ENCODE measurements at regions not wholly inside any gene's neighbourhood (a gene's known extent, or its start where the extent isn't known, plus 50 kb on each side); places are given as distances from the start of the nearest gene placed in this dataset.

- TF ChIP-seq CTCF (IDR thresholded peaks at IDR 0.05) (no peak), POLR2A (IDR thresholded peaks at IDR 0.05) (no peak)
Observed at GRCh38 chr14:101259748-101260147, 301.5 kb upstream of the DIO3 start.
